ENCODE measurements at regions not wholly inside any gene's neighbourhood (a gene's known extent, or its start where the extent isn't known, plus 50 kb on each side); places are given as distances from the start of the nearest gene placed in this dataset.

DNA sequence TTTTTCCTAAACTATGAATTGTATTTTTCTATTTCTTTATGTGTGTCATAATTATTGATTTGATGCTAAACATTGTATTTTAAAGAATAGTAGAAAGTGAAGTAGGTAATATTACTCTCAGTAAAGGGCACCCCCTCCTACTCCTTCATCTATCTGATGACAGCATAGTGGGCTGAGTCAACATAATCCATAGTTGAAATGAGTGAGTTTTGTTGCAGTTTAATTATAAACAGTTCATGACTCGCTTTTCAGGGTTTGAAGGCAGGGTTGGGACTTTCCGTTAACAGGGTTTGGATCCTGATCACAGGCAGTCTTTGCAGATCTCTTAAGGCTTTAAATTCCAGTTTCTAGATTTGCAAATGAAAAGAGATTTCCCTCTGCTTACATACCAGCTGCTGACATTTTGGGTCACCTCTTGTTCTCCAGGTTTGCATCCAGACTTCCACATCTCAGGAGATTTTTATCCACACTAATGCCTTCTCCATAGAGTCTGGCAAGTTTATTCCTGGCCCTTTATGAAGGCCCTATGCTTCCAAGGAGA, 54.0 kb upstream of the TACR3 start:
- Histone ChIP-seq H3K23ac (ENCODE audit: insufficient read length, low read depth, low read length) (no peak overlapping the region), H3K4me2 (ENCODE audit: insufficient read depth, insufficient read length, low read length) (no peak overlapping the region), H3K9me3 (ENCODE audit: control insufficient read depth, low read depth, low read length) (no peaks in the 10 kb centered on the region), H3K79me1 (ENCODE audit: insufficient read depth, low read depth, low read length, poor library complexity, severe bottlenecking) (no peaks in the 10 kb centered on the region), H2BK5ac (ENCODE audit: insufficient read length, low read length) (no peak overlapping the region), H3K23me2 (ENCODE audit: insufficient read length, low read depth, low read length, poor library complexity, severe bottlenecking) (no peaks in the 10 kb centered on the region), H4K5ac (ENCODE audit: insufficient read length, low read depth, low read length) (no peak overlapping the region), H3K4ac (ENCODE audit: low read depth, low read length) (no peak overlapping the region), H4K8ac (replicated peaks; ENCODE audit: insufficient read length, low read depth, low read length) (no peak overlapping the region), H3K14ac (ENCODE audit: insufficient read depth, low read length) (no peak overlapping the region), H2BK12ac (ENCODE audit: insufficient read length, low read depth, low read length) (no peak overlapping the region), H4K91ac (ENCODE audit: insufficient read length, low read depth, low read length) (no peak overlapping the region), H2BK20ac (ENCODE audit: low read depth, low read length, poor library complexity, severe bottlenecking) (no peak overlapping the region), H3K4me1 (ENCODE audit: insufficient read depth, low read length) (peaks cover 7% of the 10 kb centered on the region), H4K20me1 (ENCODE audit: control insufficient read depth, insufficient read depth, insufficient read length) (no peaks in the 10 kb centered on the region), H3K27ac (ENCODE audit: insufficient read length, low read depth, low read length) (no peak overlapping the region), H3K27me3 (ENCODE audit: insufficient read depth, low read length) (no peaks in the 10 kb centered on the region; the same call in 1 of the 2 replicates), H2AK5ac (ENCODE audit: insufficient read length, low read length) (no peak overlapping the region), H2AFZ (ENCODE audit: low read length) (no peak overlapping the region), H3T11ph (ENCODE audit: low read length) (no peak overlapping the region), H3K56ac (ENCODE audit: insufficient read length, low read depth, low read length) (no peak overlapping the region), H2BK120ac (ENCODE audit: low read depth, low read length, poor library complexity, severe bottlenecking) (no peak overlapping the region), H3K18ac (ENCODE audit: insufficient read length, low read depth, low read length) (no peak overlapping the region), H3K9ac (ENCODE audit: extremely low read depth, insufficient read length, low read length) (no peak overlapping the region), H3K79me2 (ENCODE audit: insufficient read depth, low read length) (no peaks in the 10 kb centered on the region), H2BK15ac (ENCODE audit: low read depth, low read length) (no peak overlapping the region)
- H3K36me3 Mint-ChIP-seq (ENCODE audit: insufficient read depth in 1 of 3, low read depth in 3 of 3): no peaks in the 10 kb centered on the region
- no CpG with 5 or more reads among the region's 2 CpGs for WGBS (ENCODE audit: extremely low coverage, insufficient read length, low lambda C conversion rate)
- peaks cover 6% of the 10 kb centered on the region for H3K27me3 Mint-ChIP-seq (ENCODE audit: low read depth)
- no peak for DNase-seq
- peaks cover 22 to 25% of the 10 kb centered on the region in 2 experiments for H3K4me1 Mint-ChIP-seq
- no peak overlapping the region for H3K27ac Mint-ChIP-seq
- TF ChIP-seq, protein P1, sequence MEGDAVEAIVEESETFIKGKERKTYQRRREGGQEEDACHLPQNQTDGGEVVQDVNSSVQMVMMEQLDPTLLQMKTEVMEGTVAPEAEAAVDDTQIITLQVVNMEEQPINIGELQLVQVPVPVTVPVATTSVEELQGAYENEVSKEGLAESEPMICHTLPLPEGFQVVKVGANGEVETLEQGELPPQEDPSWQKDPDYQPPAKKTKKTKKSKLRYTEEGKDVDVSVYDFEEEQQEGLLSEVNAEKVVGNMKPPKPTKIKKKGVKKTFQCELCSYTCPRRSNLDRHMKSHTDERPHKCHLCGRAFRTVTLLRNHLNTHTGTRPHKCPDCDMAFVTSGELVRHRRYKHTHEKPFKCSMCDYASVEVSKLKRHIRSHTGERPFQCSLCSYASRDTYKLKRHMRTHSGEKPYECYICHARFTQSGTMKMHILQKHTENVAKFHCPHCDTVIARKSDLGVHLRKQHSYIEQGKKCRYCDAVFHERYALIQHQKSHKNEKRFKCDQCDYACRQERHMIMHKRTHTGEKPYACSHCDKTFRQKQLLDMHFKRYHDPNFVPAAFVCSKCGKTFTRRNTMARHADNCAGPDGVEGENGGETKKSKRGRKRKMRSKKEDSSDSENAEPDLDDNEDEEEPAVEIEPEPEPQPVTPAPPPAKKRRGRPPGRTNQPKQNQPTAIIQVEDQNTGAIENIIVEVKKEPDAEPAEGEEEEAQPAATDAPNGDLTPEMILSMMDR (conservative IDR thresholded peaks at IDR 0.05): no peak
- no peak overlapping the region for H3K4me3 Mint-ChIP-seq
- no peaks in the 10 kb centered on the region for H3K9me3 Mint-ChIP-seq

Data from H9 (cell line).